ENCODE measurements at regions not wholly inside any gene's neighbourhood (a gene's known extent, or its start where the extent isn't known, plus 50 kb on each side); places are given as distances from the start of the nearest gene placed in this dataset.

GRCh38 chr2:47641366-47641765, 70.6 kb upstream of the KCNK12 start:
- TF ChIP-seq EZH2 (IDR thresholded peaks at IDR 0.05; ENCODE audit: low read length, unreplicated experiment), result no peak
- no peak for TF ChIP-seq CTCF (conservative IDR thresholded peaks at IDR 0.05; ENCODE audit: low read depth, low read length)

Data from PC-3 (cell line).